Activated T-helper 1 cell treated with anti-CD3 and anti-CD28 coated beads, Interleukin-2, amount 50 U/mL, for 16 hours (primary cell): ENCODE measurements at regions not wholly inside any gene's neighbourhood (a gene's known extent, or its start where the extent isn't known, plus 50 kb on each side); places are given as distances from the start of the nearest gene placed in this dataset.

Experiments used
- DNase-seq, 2 donors: peaks; one replicate each; pipeline ENCODE4 v3.0.0-alpha.2; 2020; ENCODE audit warnings: low read depth in 1 of 2, low spot score in 1 of 2

GRCh38 chr1:101316799-101317198 lies 80.0 kb downstream of the S1PR1 start:
- no peak for DNase-seq

DNA sequence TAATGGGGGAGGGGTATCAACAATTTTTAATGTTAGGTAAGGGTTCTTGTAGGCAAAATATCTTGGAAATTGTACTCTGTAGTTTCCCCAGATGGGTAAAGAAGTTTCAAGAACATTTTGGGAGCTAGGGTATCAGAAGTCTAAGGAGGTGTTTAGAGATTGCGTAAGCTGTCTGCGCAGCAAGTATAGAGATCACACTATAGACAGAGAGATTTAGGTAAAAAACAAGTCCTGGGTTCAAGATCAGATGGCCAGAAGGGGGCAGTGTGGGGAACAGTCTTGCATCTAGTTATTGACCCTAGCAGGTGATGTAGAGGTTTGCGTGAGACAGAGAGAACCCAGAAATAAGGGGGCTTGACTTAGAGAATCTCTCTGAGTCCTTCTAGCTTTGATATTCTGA lies 80.8 kb downstream of the S1PR1 start:
- DNase-seq = no peak

- no peak for DNase-seq
Measured at GRCh38 chr1:101323535-101323934, 86.7 kb downstream of the S1PR1 start.

DNA sequence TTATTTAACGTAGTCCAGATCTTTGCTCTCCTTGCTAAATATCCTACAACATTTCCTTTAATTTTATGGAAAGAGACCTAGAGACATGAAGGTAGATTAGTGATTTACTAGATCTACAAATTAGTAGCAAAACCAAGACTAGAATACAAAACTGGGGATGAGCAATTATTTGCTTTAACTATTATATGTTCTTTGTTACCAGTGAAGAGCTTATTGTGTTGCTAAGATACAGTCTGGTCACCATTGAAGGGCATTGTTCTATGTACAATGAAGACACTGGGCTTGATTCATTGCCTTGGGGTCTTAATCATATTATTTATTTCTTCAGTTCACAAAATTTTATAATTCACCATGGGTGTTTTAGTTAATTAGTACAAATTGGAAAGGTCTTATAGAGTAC lies 88.3 kb downstream of the S1PR1 start:
- DNase-seq = no peak

DNA sequence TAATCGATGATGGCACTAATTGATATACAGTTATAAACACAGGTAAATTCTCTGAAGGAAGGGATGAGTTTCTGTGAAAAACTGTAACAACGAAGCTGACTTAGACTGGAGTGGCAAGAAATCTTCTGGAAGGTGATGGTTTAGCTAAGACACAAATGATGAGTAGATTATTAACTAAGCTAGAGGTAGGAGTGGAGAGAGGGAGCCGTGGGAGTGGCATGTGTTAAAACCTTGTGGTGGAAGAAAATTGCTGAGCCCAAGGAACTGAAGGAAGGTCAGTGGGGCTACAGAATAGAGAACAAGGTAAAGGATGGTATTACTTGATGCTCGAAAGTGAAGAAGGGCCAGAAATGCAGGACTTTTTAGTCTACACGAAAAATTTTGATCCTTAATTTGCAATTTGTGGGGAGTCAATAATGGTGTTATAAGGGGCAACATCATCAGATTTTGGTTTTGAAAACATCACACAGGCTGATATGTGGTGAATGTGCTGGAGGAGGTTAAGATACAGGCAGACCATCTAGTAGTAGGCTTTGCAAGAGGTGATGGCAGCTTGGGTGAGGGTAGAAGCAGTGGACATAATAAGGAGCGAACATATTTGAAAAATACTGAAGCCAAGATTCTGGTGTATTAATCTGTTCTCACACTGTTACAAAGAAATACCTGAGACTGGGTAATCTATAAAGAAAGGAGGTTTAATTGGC lies 93.8 kb downstream of the S1PR1 start:
- DNase-seq = no peak

GRCh38 chr1:101331794-101332193 lies 95.0 kb downstream of the S1PR1 start:
- DNase-seq = no peak

DNA sequence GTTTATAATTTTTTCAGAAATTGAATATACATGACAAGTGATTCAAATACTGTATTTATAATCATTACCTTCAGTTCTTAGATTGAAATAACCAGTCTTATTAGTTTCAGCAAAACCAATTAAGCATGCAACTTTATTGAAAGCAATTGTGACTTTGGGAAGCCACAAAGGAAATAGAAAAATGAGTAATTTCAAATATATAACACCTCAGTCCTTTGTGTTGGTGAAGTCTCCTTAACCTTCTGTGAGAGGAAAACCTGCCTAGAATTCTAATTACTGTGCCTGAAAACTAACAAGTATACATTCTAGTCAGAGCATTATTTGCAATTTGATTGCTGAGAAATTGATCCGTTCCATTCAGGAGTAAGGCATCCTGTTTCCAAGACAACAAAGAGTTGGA lies 95.8 kb downstream of the S1PR1 start:
- DNase-seq = no peak

DNA sequence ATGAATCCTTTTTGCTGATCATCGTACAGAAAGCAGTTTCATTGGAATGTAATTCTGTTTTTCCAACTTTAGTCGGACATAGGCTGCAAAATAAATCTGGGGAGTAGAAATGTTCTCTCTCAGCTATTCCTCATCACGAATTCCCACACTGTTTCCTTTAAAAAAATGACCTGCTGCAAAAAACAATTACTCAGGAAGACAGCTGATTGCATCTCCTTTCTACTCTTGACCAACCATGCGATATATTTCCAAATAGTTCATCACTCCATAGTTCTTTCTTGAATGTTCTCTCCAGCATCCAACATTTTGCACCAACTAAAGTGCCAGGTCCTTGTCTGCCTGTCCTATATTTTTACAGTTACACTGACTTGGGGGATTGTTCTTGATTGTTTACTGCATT lies 96.4 kb downstream of the S1PR1 start:
- no peak for DNase-seq

DNA sequence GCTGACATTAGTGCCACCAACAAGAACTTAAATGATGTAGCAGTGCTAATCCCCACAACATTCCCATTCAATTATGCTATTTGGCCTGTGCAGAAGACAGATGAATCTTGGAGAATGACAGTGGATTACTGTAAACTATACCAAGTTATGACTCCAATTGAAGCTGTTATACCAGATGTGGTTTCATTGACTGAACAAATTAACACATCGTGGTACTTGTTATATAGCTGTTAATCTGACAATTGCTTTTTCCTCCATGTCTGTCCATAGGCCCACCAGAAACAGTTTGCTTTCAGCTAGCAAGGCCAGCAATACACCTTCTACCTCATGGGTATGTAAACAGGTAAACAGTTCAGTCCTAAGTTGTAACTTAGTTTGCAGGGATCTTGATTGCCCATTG lies 101.1 kb downstream of the S1PR1 start:
- no peak for DNase-seq

DNA sequence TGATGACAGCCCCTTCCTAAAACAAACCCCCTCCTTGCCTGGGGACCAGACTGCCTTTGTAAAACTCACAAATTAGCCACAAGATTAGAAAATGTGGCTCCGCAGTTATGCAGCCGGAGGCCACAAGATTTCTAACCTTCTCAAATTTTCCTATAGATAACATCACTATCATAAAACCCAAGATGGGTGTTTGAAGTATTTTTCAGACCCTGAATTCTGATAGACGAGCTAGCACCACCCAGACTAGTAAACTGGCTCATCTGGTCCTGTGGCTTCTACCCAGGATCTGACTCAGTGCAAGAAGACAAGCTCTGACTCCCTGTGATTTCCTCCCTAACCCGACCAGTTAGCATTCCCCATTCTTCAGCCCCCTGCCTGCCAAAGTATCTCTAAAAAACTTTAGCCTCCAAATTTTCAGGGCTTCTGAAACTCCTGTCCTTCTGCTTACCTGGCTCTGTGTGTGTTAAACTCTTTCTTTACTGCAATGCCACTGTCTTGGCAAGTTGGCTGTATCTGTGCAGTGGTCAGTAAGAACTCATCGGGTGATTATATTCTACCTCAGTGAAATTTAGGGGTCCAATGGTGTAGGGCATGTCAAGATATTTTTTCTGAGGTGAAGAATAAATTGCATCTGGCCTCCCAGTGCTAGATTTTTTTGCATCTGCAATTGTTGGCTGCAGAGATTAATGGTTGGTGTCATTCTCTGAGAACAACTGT lies 102.1 kb downstream of the S1PR1 start:
- no peak for DNase-seq

GRCh38 chr1:101344745-101345144 lies 107.9 kb downstream of the S1PR1 start:
- no peak for DNase-seq

GRCh38 chr1:101346419-101346818 lies 109.6 kb downstream of the S1PR1 start:
- DNase-seq = no peak

DNA sequence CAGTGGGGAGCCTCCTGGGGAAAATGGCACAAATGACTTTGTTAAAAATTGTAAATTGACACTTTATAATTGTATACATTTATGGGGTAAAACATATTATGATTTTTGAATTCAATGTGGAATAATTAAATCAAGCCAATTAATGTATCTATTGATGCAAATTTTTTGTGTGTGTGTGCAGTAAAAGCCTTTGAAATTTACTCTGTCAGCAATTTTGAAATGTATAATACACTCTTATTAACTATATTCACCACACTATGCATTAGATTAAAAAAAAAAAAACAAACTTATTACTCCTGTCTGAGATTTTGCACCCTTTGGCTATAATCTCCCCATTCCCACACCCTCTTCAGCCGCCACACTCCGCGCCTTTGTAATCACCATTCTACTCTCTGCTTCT lies 119.2 kb downstream of the S1PR1 start:
- DNase-seq = no peak

DNA sequence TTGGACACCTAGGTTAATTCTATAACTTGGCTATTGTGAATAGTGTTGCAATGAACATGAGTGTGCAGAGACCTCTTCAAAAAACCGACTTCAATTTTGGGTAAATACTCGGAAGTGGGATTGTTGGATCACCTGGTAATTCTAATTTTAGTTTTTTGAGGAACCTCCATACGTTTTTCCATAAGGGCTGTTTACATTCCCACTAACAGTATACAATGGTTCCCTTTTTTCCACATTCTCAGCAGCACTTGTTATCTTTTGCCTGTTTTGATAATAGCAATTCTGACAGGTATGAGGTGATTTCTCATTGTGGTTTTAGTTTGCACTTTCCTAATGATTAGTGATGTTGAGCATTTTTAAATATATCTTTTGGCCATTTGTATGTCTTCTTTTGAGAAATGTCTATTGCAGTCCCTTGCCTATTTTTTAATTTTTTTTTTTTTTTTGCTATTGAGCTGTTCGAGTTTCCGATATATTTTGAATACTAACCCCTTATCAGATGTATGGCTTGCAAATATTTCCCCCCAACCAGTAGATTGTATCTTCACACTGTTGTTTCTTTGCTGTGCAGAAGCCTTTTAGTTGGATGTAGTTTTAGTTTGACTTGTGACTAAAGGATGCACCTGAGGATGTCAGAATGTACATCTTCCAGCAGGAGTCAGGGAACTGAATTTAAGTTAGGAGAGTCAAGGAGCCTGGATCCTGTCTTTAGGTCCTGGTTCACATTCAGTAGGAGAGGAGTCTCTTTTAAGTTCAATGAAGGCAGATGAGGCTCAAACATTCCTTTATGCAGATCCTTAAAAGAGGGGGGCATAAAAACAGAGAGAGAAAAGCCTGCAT lies 120.0 kb downstream of the S1PR1 start:
- DNase-seq = no peak

DNA sequence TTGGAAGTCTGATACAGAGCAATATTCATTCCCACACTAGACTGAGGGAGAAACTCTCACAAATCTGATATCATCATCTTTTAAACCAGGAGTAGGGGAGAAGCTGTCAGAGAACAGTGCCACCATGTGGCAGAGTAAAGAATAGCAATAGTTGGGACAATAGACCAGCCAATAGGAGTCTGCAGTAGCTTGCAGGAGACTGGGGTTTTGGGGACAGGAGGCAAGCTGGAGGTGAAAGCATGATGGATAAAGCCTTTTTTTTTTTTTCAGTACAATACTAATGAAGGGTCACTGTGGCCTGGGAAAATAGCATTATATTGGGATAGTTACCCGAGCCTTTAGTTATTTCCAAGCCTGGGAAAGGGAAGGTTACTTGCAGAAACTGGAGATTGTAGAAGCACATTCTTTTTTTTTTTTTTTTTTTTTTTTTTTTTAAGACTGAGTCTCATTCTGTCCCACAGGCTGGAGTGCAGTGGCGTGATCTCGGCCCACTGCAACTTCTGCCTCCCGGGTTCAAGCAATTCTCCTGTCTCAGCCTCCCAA lies 120.7 kb downstream of the S1PR1 start:
- DNase-seq = peak; percentile 8 to 38

- DNase-seq = no peak
Measured at GRCh38 chr1:101360506-101360905, 123.7 kb downstream of the S1PR1 start.

DNA sequence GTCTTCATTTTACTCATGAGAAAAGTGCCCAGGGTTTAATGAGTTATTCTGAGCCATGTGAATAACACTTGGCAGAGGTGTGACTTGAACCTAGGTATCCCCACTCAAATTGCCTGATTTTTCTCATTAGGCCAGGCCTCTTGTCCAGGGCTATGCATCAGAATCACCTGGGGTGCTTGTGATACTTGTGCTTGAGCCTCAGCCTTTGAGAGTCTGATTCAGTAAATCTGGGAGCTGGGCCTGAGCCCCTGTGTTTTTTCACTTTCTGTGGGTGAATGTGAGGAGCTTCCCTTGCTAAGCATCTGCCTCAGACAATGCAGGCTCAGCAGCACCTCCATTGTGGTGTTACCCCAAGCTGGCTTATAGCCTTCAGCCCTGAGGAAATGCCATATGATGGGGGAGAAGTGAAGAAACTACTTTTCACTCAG lies 127.1 kb downstream of the S1PR1 start:
- no peak for DNase-seq

- no peak for DNase-seq
Measured at GRCh38 chr1:101364370-101365120, 127.7 kb downstream of the S1PR1 start.

GRCh38 chr1:101365186-101365585 lies 128.4 kb downstream of the S1PR1 start:
- no peak for DNase-seq

GRCh38 chr1:101365878-101366277 lies 129.1 kb downstream of the S1PR1 start:
- no peak for DNase-seq
